ENCODE measurements at regions not wholly inside any gene's neighbourhood (a gene's known extent, or its start where the extent isn't known, plus 50 kb on each side); places are given as distances from the start of the nearest gene placed in this dataset.

GRCh38 chr20:16968099-16968498 lies 219.9 kb downstream of the OTOR start:
- Histone ChIP-seq H3K9me3 (ENCODE audit: control insufficient read depth in 2 of 2, low read length in 2 of 2) (no peaks in the 10 kb centered on the region), H3K27ac (ENCODE audit: insufficient read depth, low read length, poor library complexity, severe bottlenecking) (no peak overlapping the region), H3K4me1 (ENCODE audit: control insufficient read depth, insufficient read depth, low read length, poor library complexity, severe bottlenecking) (no peaks in the 10 kb centered on the region), H3K27me3 (ENCODE audit: control insufficient read depth, insufficient read depth, low read length) (no peaks in the 10 kb centered on the region), H3K4me3 (ENCODE audit: low read depth, low read length) (no peak overlapping the region), H3K36me3 (ENCODE audit: control insufficient read depth, insufficient read depth, low read length) (no peaks in the 10 kb centered on the region)
- H3K27me3 Mint-ChIP-seq: no peaks in the 10 kb centered on the region
- H3K9me3 Mint-ChIP-seq: peaks cover 0 to 5% (median 2%) of the 10 kb centered on the region in 7 donors
- DNase-seq (no peak), ATAC-seq (ENCODE audit: low read depth in 2 of 2) (no peak)
- H3K36me3 Mint-ChIP-seq: no peaks in the 10 kb centered on the region
- no peaks in the 10 kb centered on the region for H3K4me1 Mint-ChIP-seq
- H3K4me3 Mint-ChIP-seq: no peak overlapping the region
- no peak overlapping the region for H3K27ac Mint-ChIP-seq

- no peaks in the 10 kb centered on the region for H3K27me3 ChIP-seq (ENCODE audit: control insufficient read depth, insufficient read depth, low read length)
- Mint-ChIP-seq H3K9me3 (peaks cover 0 to 5% (median 2%) of the 10 kb centered on the region in 7 donors), H3K27ac (no peak overlapping the region), H3K36me3 (no peaks in the 10 kb centered on the region), H3K4me3 (no peak overlapping the region), H3K4me1 (no peaks in the 10 kb centered on the region), H3K27me3 (no peaks in the 10 kb centered on the region)
- H3K27ac ChIP-seq (ENCODE audit: insufficient read depth, low read length, poor library complexity, severe bottlenecking): no peak overlapping the region
- DNase-seq (no peak), ATAC-seq (ENCODE audit: low read depth in 2 of 2) (no peak)
- no peaks in the 10 kb centered on the region for H3K36me3 ChIP-seq (ENCODE audit: control insufficient read depth, insufficient read depth, low read length)
- H3K9me3 ChIP-seq (ENCODE audit: control insufficient read depth in 2 of 2, low read length in 2 of 2): no peaks in the 10 kb centered on the region
- no peaks in the 10 kb centered on the region for H3K4me1 ChIP-seq (ENCODE audit: control insufficient read depth, insufficient read depth, low read length, poor library complexity, severe bottlenecking)
- H3K4me3 ChIP-seq (ENCODE audit: low read depth, low read length): no peak overlapping the region
Observed at GRCh38 chr20:16970776-16971175, 222.6 kb downstream of the OTOR start.

- no peaks in the 10 kb centered on the region for H3K4me1 Mint-ChIP-seq
- H3K27ac Mint-ChIP-seq: no peak overlapping the region
- H3K4me3 Mint-ChIP-seq: no peak overlapping the region
- H3K36me3 Mint-ChIP-seq: no peaks in the 10 kb centered on the region
- no peaks in the 10 kb centered on the region for H3K4me1 ChIP-seq (ENCODE audit: control insufficient read depth, insufficient read depth, low read length, poor library complexity, severe bottlenecking)
- no peak overlapping the region for H3K4me3 ChIP-seq (ENCODE audit: low read depth, low read length)
- no peaks in the 10 kb centered on the region for H3K27me3 Mint-ChIP-seq
- H3K36me3 ChIP-seq (ENCODE audit: control insufficient read depth, insufficient read depth, low read length): no peaks in the 10 kb centered on the region
- DNase-seq (no peak), ATAC-seq (ENCODE audit: low read depth in 2 of 2) (no peak)
- no peaks in the 10 kb centered on the region for H3K27me3 ChIP-seq (ENCODE audit: control insufficient read depth, insufficient read depth, low read length)
- H3K9me3 Mint-ChIP-seq: peaks cover 0 to 9% (median 3%) of the 10 kb centered on the region in 7 donors
- no peaks in the 10 kb centered on the region for H3K9me3 ChIP-seq (ENCODE audit: control insufficient read depth in 2 of 2, low read length in 2 of 2)
- H3K27ac ChIP-seq (ENCODE audit: insufficient read depth, low read length, poor library complexity, severe bottlenecking): no peak overlapping the region
Observed at GRCh38 chr20:16974080-16974854, 226.1 kb downstream of the OTOR start.

- no peak for DNase-seq
- no peak for ATAC-seq (ENCODE audit: low read depth in 2 of 2)
- Mint-ChIP-seq H3K27ac (no peak overlapping the region), H3K9me3 (peaks cover 0 to 9% (median 3%) of the 10 kb centered on the region in 7 donors), H3K36me3 (no peaks in the 10 kb centered on the region), H3K4me1 (no peaks in the 10 kb centered on the region), H3K4me3 (no peak overlapping the region), H3K27me3 (no peaks in the 10 kb centered on the region)
- no peaks in the 10 kb centered on the region for H3K4me1 ChIP-seq (ENCODE audit: control insufficient read depth, insufficient read depth, low read length, poor library complexity, severe bottlenecking)
- H3K9me3 ChIP-seq (ENCODE audit: control insufficient read depth in 2 of 2, low read length in 2 of 2): no peaks in the 10 kb centered on the region
- no peak overlapping the region for H3K27ac ChIP-seq (ENCODE audit: insufficient read depth, low read length, poor library complexity, severe bottlenecking)
- H3K36me3 ChIP-seq (ENCODE audit: control insufficient read depth, insufficient read depth, low read length): no peaks in the 10 kb centered on the region
- no peaks in the 10 kb centered on the region for H3K27me3 ChIP-seq (ENCODE audit: control insufficient read depth, insufficient read depth, low read length)
- H3K4me3 ChIP-seq (ENCODE audit: low read depth, low read length): no peak overlapping the region
Observed at GRCh38 chr20:16974855-16975162, 226.7 kb downstream of the OTOR start.

GRCh38 chr20:16975682-16976081 lies 227.5 kb downstream of the OTOR start:
- H3K27me3 ChIP-seq (ENCODE audit: control insufficient read depth, insufficient read depth, low read length): no peaks in the 10 kb centered on the region
- no peaks in the 10 kb centered on the region for H3K36me3 ChIP-seq (ENCODE audit: control insufficient read depth, insufficient read depth, low read length)
- H3K27ac ChIP-seq (ENCODE audit: insufficient read depth, low read length, poor library complexity, severe bottlenecking): no peak overlapping the region
- no peak overlapping the region for H3K4me3 ChIP-seq (ENCODE audit: low read depth, low read length)
- no peaks in the 10 kb centered on the region for H3K4me1 Mint-ChIP-seq
- DNase-seq (no peak), ATAC-seq (ENCODE audit: low read depth in 2 of 2) (no peak)
- no peaks in the 10 kb centered on the region for H3K36me3 Mint-ChIP-seq
- H3K9me3 ChIP-seq (ENCODE audit: control insufficient read depth in 2 of 2, low read length in 2 of 2): no peaks in the 10 kb centered on the region
- H3K4me3 Mint-ChIP-seq: no peak overlapping the region
- no peaks in the 10 kb centered on the region for H3K27me3 Mint-ChIP-seq
- H3K27ac Mint-ChIP-seq: no peak overlapping the region
- peaks cover 0 to 9% (median 2%) of the 10 kb centered on the region in 7 donors for H3K9me3 Mint-ChIP-seq
- no peaks in the 10 kb centered on the region for H3K4me1 ChIP-seq (ENCODE audit: control insufficient read depth, insufficient read depth, low read length, poor library complexity, severe bottlenecking)

GRCh38 chr20:16978497-16978896 lies 230.3 kb downstream of the OTOR start:
- ATAC-seq (ENCODE audit: low read depth in 2 of 2) (no peak), DNase-seq (no peak)
- Mint-ChIP-seq H3K9me3 (peaks cover 0 to 15% (median 2%) of the 10 kb centered on the region in 7 donors), H3K4me3 (no peak overlapping the region), H3K36me3 (no peaks in the 10 kb centered on the region), H3K27me3 (no peaks in the 10 kb centered on the region), H3K27ac (no peak overlapping the region), H3K4me1 (no peaks in the 10 kb centered on the region)
- H3K36me3 ChIP-seq (ENCODE audit: control insufficient read depth, insufficient read depth, low read length): no peaks in the 10 kb centered on the region
- no peak overlapping the region for H3K4me3 ChIP-seq (ENCODE audit: low read depth, low read length)
- H3K27ac ChIP-seq (ENCODE audit: insufficient read depth, low read length, poor library complexity, severe bottlenecking): no peak overlapping the region
- H3K27me3 ChIP-seq (ENCODE audit: control insufficient read depth, insufficient read depth, low read length): no peaks in the 10 kb centered on the region
- no peaks in the 10 kb centered on the region for H3K4me1 ChIP-seq (ENCODE audit: control insufficient read depth, insufficient read depth, low read length, poor library complexity, severe bottlenecking)
- no peaks in the 10 kb centered on the region for H3K9me3 ChIP-seq (ENCODE audit: control insufficient read depth in 2 of 2, low read length in 2 of 2)

GRCh38 chr20:16982091-16982726 lies 234.1 kb downstream of the OTOR start:
- H3K4me1 ChIP-seq (ENCODE audit: control insufficient read depth, insufficient read depth, low read length, poor library complexity, severe bottlenecking): no peaks in the 10 kb centered on the region
- no peaks in the 10 kb centered on the region for H3K4me1 Mint-ChIP-seq
- H3K4me3 ChIP-seq (ENCODE audit: low read depth, low read length): no peak overlapping the region
- H3K27ac ChIP-seq (ENCODE audit: insufficient read depth, low read length, poor library complexity, severe bottlenecking): no peak overlapping the region
- H3K4me3 Mint-ChIP-seq: no peak overlapping the region
- H3K9me3 Mint-ChIP-seq: peaks cover 0 to 15% (median 7%) of the 10 kb centered on the region in 7 donors
- no peaks in the 10 kb centered on the region for H3K9me3 ChIP-seq (ENCODE audit: control insufficient read depth in 2 of 2, low read length in 2 of 2)
- H3K36me3 ChIP-seq (ENCODE audit: control insufficient read depth, insufficient read depth, low read length): no peaks in the 10 kb centered on the region
- H3K27ac Mint-ChIP-seq: no peak overlapping the region
- no peaks in the 10 kb centered on the region for H3K27me3 Mint-ChIP-seq
- ATAC-seq (ENCODE audit: low read depth in 2 of 2): no peak
- no peak for DNase-seq
- H3K27me3 ChIP-seq (ENCODE audit: control insufficient read depth, insufficient read depth, low read length): no peaks in the 10 kb centered on the region
- H3K36me3 Mint-ChIP-seq: no peaks in the 10 kb centered on the region

GRCh38 chr20:16984481-16984880 lies 236.3 kb downstream of the OTOR start:
- ATAC-seq (ENCODE audit: low read depth in 2 of 2): no peak
- H3K27me3 ChIP-seq (ENCODE audit: control insufficient read depth, insufficient read depth, low read length): no peaks in the 10 kb centered on the region
- no peak overlapping the region for H3K27ac ChIP-seq (ENCODE audit: insufficient read depth, low read length, poor library complexity, severe bottlenecking)
- no peaks in the 10 kb centered on the region for H3K27me3 Mint-ChIP-seq
- H3K9me3 Mint-ChIP-seq: peaks cover 0 to 7% (median 5%) of the 10 kb centered on the region in 7 donors
- no peak for DNase-seq
- H3K4me1 Mint-ChIP-seq: no peaks in the 10 kb centered on the region
- no peak overlapping the region for H3K4me3 Mint-ChIP-seq
- no peak overlapping the region for H3K4me3 ChIP-seq (ENCODE audit: low read depth, low read length)
- no peaks in the 10 kb centered on the region for H3K36me3 ChIP-seq (ENCODE audit: control insufficient read depth, insufficient read depth, low read length)
- no peaks in the 10 kb centered on the region for H3K36me3 Mint-ChIP-seq
- no peak overlapping the region for H3K27ac Mint-ChIP-seq
- H3K9me3 ChIP-seq (ENCODE audit: control insufficient read depth in 2 of 2, low read length in 2 of 2): no peaks in the 10 kb centered on the region
- no peaks in the 10 kb centered on the region for H3K4me1 ChIP-seq (ENCODE audit: control insufficient read depth, insufficient read depth, low read length, poor library complexity, severe bottlenecking)
